NK-92 treated with Interleukin-12 subunit alpha and Interleukin-12 subunit beta, amount 100 ng/mL, for 24 hours (cell line): ENCODE measurements at regions not wholly inside any gene's neighbourhood (a gene's known extent, or its start where the extent isn't known, plus 50 kb on each side); places are given as distances from the start of the nearest gene placed in this dataset.
"Not testable (repeated sequence)": the region's sequence is repeated elsewhere in the genome, so short reads cannot be mapped to it uniquely, and the experiment has no call there.

Experiments used
- DNase-seq: peaks from one replicate; lab custom pipeline; 2025; lab: John Stamatoyannopoulos, UW

- no peak for DNase-seq
Observed at GRCh38 chr18:77373730-77374445, 124.2 kb downstream of the GALR1 start.

DNA sequence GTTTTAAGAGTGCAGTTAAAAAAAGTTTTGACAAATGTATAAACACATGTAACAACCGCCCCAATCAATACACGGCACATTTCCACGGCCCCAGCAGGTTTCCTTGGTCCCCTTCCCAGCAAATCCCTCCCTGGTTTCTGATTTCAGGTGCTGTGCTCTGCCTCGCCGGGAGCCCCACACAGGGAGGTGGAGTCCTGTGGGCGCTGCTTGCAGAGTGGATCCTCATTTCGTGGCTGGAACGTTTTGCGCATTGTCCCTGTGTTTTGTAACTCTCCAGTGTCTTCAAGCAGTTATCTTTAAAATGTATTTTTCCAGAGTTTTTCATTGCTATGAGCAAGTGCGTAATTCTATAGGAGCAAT is 124.8 kb downstream of the GALR1 start:
- DNase-seq, result no peak

GRCh38 chr18:77376043-77376732 is 126.5 kb downstream of the GALR1 start:
- DNase-seq, result no peak

DNA sequence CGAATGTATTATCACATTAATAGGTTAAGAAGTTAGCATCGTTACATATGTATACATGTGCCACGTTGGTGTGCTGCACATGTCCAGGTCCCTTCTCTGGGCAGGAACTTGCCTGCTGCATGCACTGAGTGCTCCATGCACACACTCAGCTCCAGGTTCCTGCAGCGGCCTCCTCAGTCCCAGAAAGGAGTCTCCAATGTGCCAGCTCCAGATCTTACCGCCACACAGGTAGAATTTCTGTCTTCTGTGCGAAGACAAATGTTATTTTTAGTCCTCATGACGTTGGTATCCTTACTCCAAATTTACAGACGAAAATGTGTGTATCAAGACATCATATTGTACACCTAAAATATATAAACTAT is 127.1 kb downstream of the GALR1 start:
- DNase-seq, result no peak

DNA sequence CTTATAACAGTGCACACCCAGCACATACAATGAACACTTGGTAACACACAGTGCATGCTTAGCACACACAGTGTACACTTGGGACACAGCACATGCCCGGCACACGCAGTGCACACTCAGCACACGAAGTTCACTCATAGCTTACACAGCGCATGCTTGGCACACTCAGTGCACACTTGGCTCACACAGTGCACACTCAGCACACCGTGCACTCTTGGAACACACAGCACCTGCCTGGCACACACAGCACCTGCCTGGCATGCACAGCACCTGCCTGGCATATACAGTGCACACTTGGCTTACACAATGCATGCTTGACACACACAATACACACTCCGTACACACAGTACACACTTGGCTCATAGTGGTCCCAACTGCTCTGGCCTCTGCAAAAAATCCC is 128.2 kb downstream of the GALR1 start:
- no peak for DNase-seq

GRCh38 chr18:77379976-77380509 is 130.4 kb downstream of the GALR1 start:
- no peak for DNase-seq

DNA sequence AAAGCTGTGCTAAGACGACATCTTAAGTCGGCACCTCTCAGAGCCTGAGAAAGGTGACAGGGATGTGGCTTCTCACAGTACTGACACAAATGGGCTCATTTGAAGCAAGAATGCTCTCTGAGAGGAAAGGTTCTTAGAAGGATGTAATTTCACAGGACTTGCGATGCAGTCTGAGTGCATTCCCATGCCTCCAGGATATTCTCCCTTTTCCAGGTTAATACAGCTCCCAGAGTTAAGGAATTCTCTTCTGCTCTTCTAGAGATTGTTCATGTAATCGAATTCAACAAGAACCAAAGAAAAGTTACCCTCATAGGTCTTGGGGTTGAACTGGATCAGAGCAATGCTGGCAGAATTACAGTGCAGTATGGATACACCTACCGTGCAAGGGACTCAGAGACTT is 131.0 kb downstream of the GALR1 start:
- no peak for DNase-seq

DNA sequence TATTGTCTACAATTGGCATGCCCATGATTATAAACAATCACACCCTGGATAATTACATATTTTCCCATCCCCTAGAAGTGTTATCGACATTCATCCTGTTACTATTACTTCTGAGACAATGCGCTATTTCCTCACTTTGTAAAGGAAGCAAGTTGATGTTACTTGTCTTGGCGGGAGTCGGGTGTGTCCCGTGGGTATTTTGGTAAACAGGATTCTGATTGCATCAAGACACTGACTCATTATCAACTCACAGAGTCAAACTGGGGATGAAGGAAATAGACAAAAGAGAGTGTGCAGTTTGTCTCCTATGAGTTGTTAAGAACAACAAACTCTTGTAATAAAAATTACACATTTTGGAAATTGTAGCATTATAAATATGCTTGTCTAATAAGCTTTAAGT is 142.7 kb downstream of the GALR1 start:
- no peak for DNase-seq

DNA sequence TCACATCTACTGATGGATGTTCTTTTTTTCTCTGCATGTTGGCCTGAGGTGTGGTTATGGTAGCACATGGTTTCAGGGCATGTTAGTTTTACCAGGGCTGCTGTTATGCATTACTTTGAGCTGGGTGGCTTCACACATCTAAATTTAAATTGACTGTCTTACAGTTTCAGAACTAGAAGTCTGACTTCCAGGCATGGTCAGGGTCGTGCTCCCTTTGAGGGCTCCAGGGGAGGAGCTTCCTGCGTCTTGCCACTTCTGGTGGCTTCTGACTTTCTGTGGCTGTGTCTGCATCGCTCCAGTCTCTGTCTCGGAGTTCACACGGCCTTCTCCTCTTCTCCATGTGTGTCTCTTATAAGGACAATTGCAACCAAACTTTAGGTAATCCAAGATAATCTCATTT is 143.9 kb downstream of the GALR1 start:
- DNase-seq, result no peak

GRCh38 chr18:77395953-77396352 is 146.3 kb downstream of the GALR1 start:
- no peak for DNase-seq

DNA sequence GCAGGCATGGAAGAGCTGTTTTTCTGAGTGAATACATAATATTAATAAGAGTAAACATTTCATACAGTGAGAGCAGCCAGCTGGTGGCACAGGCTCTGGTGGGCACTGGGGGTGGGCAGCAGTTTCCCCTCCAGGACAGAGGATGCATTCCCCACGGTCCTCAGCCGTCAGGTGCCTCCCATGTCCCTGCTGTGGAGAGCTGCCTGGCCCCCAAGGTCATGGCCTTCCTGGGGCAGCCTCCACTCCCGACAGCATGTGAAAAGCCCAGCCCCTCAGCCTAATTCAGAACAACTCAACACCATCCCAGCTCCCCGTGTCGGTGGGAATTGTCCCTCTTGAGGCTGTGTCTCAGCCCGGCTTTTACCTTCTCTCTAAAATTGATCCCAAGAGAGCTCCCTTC is 147.4 kb downstream of the GALR1 start:
- DNase-seq, result no peak

DNA sequence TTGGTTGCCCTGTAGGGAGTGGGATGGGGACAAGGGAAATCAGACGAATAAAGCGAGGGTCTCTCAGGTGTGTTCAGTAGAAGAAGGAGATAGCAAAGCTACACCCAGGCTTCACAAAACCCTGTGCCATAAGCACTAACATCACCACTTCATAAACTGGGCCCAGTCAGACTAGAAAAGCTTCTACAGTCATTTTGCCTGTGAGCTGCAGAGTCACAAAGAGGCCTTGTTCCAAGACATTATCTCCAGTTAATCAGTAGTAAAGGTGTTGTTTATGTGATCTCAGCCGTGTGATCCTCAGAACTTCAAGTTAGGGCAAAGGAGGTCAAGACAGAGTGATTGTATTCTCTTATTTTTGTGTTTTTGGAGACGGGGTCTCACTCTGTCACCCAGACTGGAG is 148.0 kb downstream of the GALR1 start:
- no peak for DNase-seq

GRCh38 chr18:77400561-77400960 is 150.9 kb downstream of the GALR1 start:
- no peak for DNase-seq

- no peak for DNase-seq
Observed at GRCh38 chr18:77401173-77401572, 151.5 kb downstream of the GALR1 start.

DNA sequence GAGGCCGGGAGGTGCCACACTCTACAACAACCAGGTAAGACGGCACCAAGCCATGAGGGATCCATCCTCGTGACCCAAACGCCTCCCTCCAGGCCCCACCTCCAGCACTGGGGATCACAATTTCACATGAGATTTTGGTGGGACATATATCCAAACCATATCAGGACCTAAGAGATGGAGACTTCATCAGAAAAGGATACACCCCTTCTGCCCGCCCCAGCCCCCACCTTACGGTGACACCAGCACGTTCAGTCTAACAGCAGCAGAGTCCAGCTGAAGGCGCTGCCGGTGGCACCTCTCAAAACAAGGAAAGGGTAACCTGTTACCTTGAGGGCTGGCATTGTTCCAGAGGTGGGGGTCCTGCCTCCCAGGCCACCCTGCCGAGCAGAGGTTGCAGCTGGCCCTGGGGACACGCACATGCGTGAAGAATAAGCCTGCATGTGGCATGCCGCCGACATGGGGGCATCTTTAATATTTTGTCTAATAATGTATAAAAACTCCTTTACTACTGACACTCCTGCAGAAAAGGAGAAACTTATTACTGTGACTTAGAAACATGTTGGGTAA is 154.4 kb downstream of the GALR1 start:
- no peak for DNase-seq

GRCh38 chr18:77405096-77405495 is 155.4 kb downstream of the GALR1 start:
- no peak for DNase-seq

DNA sequence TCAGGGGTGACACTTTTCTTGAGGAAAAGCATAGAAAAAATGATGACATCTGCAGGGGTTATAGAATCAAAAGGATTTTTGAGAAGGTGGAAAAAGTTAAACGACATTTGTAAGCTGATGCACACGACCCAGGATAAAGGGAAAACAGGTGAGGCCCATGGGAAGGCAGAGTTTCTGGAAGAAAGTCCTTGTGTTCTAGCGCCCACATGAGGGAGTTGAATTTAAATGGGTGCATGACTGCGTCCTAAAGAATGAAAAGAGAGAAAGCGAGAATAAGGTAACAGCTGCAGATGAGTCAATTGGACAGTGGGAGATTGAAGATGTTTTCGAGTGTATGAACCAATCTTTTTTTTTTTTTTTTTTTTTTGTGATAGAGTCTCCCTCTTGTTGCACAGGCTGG is 158.1 kb downstream of the GALR1 start:
- no peak for DNase-seq

GRCh38 chr18:77421546-77421945 is 171.9 kb downstream of the GALR1 start:
- not testable (repeated sequence) for DNase-seq

DNA sequence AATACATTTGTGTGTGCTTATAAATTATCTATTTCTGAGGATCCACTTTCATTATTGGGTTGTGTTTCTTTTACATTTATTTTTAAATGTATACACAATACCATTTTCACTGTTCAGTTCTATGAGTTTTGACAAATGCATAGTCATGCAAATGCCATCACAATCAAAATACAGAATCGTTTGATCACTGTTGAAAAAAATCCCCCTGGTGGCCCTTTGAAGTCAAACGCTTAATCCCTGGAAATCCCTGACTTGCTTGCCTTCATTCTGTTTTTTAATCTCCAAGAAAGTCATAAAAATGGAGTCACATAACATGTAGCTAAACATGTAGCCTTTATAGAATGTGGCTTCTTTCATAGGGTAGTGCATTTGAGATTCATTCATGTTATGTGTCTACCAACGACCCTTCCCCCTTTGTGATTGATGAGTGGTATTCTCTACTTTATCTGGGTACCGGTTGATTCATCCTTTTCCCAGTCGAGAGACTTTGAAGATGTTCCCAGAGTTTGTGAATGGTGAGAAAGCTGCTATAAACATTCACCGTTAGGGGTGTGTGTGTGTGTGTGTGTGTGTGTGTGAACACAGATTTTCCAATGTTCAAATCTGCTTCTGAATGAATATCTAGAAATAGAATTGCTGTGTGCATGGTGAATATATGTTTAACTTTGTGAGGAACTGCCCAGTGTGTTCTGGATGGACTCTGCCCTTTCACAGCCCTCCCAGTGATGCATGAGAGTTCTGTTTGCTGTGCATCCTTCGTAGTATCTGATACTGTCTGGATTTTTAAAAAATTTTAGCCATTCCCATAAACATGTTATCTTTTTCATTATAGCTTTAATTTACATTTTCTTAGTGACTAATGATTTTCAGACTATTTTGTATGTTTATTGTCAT is 173.6 kb downstream of the GALR1 start:
- no peak for DNase-seq

GRCh38 chr18:77433076-77433475 is 183.4 kb downstream of the GALR1 start:
- DNase-seq, result no peak

DNA sequence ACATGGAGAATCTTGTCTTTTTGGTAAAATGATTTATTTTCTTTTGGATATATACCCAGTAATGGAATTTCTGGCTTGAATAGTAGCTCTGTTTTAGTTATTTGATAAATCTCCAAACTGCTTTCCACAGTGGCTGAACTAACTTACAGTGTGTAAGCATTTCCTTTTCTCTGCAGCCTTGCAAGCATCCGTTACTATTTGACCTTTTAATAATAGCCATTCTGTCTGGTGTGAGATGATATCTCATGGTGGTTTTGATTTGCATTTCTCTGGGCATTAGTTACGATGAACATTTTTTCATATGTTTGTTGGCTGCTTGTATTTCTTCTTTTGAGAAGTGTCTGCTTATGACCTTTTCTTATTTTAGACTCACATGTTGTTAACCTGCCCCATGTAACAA is 190.2 kb downstream of the GALR1 start:
- no peak for DNase-seq

GRCh38 chr18:77442393-77442792 is 192.7 kb downstream of the GALR1 start:
- no peak for DNase-seq
